Neuron (in vitro differentiated cells): ENCODE measurements at regions not wholly inside any gene's neighbourhood (a gene's known extent, or its start where the extent isn't known, plus 50 kb on each side); places are given as distances from the start of the nearest gene placed in this dataset.

Source experiments
- H2AFZ ChIP-seq: one replicate; pipeline ENCODE4 v1.6.1; 2013; ENCODE audit warnings: low read depth, mild to moderate bottlenecking, inconsistent platforms, low read length, moderate library complexity
- H3K27me3 ChIP-seq: one replicate; pipeline ENCODE4 v1.6.1; 2013; ENCODE audit warnings: low read length; ENCODE audit not compliant: insufficient read depth
- H3K36me3 ChIP-seq: one replicate; pipeline ENCODE4 v1.6.1; 2013; ENCODE audit warnings: low read length; ENCODE audit not compliant: insufficient read depth
- H3K4me1 ChIP-seq: one replicate; pipeline ENCODE4 v1.6.1; 2013; ENCODE audit warnings: low read length; ENCODE audit not compliant: insufficient read depth
- H3K4me3 ChIP-seq: 2 replicates; pipeline ENCODE4 v1.5.1; 2013; ENCODE audit warnings: mild to moderate bottlenecking, low read length, moderate library complexity
- H3K9me3 ChIP-seq: one replicate; pipeline ENCODE4 v1.6.1; 2013; ENCODE audit warnings: low read length

- no peaks in the 10 kb centered on the region for H3K9me3 ChIP-seq
- no peaks in the 10 kb centered on the region for H3K27me3 ChIP-seq
- H3K4me1 ChIP-seq: no peaks in the 10 kb centered on the region
- H3K4me3 ChIP-seq: no peak overlapping the region
- no peak overlapping the region for H2AFZ ChIP-seq
- H3K36me3 ChIP-seq: no peaks in the 10 kb centered on the region
Observed at GRCh38 chr2:106606652-106607051, 119.5 kb downstream of the CD8B2 start.

GRCh38 chr2:106607371-106607770 is 120.2 kb downstream of the CD8B2 start:
- Histone ChIP-seq H3K36me3 (no peaks in the 10 kb centered on the region), H3K27me3 (no peaks in the 10 kb centered on the region), H3K4me3 (no peak overlapping the region), H2AFZ (no peak overlapping the region), H3K9me3 (no peaks in the 10 kb centered on the region), H3K4me1 (no peaks in the 10 kb centered on the region)

GRCh38 chr2:106609780-106610179 is 122.6 kb downstream of the CD8B2 start:
- no peaks in the 10 kb centered on the region for H3K36me3 ChIP-seq
- H2AFZ ChIP-seq: no peak overlapping the region
- H3K4me3 ChIP-seq: no peak overlapping the region
- H3K27me3 ChIP-seq: no peaks in the 10 kb centered on the region
- H3K9me3 ChIP-seq: no peaks in the 10 kb centered on the region
- no peaks in the 10 kb centered on the region for H3K4me1 ChIP-seq

- Histone ChIP-seq H3K27me3 (no peaks in the 10 kb centered on the region), H3K9me3 (no peaks in the 10 kb centered on the region), H3K4me3 (no peak overlapping the region), H2AFZ (no peak overlapping the region), H3K4me1 (peaks cover 4% of the 10 kb centered on the region), H3K36me3 (no peaks in the 10 kb centered on the region)
Observed at GRCh38 chr2:106614511-106615291, 127.5 kb downstream of the CD8B2 start.

- H3K9me3 ChIP-seq: no peaks in the 10 kb centered on the region
- no peaks in the 10 kb centered on the region for H3K36me3 ChIP-seq
- H3K4me3 ChIP-seq: no peak overlapping the region
- H3K4me1 ChIP-seq: peaks cover 4% of the 10 kb centered on the region
- H3K27me3 ChIP-seq: no peaks in the 10 kb centered on the region
- H2AFZ ChIP-seq: no peak overlapping the region
Observed at GRCh38 chr2:106618614-106619013, 131.4 kb downstream of the CD8B2 start.

- H2AFZ ChIP-seq: no peak overlapping the region
- H3K9me3 ChIP-seq: no peaks in the 10 kb centered on the region
- H3K27me3 ChIP-seq: no peaks in the 10 kb centered on the region
- no peak overlapping the region for H3K4me3 ChIP-seq
- no peaks in the 10 kb centered on the region for H3K36me3 ChIP-seq
- peaks cover 4% of the 10 kb centered on the region for H3K4me1 ChIP-seq
Observed at GRCh38 chr2:106623456-106623855, 136.3 kb downstream of the CD8B2 start.

GRCh38 chr2:106624787-106625380 is 137.7 kb downstream of the CD8B2 start:
- Histone ChIP-seq H2AFZ (no peak overlapping the region), H3K36me3 (no peaks in the 10 kb centered on the region), H3K4me3 (no peak overlapping the region), H3K9me3 (no peaks in the 10 kb centered on the region), H3K4me1 (no peaks in the 10 kb centered on the region), H3K27me3 (no peaks in the 10 kb centered on the region)

GRCh38 chr2:106628377-106628776 is 141.2 kb downstream of the CD8B2 start:
- no peaks in the 10 kb centered on the region for H3K36me3 ChIP-seq
- H3K4me1 ChIP-seq: no peaks in the 10 kb centered on the region
- no peaks in the 10 kb centered on the region for H3K9me3 ChIP-seq
- no peaks in the 10 kb centered on the region for H3K27me3 ChIP-seq
- H2AFZ ChIP-seq: no peak overlapping the region
- H3K4me3 ChIP-seq: no peak overlapping the region

- no peaks in the 10 kb centered on the region for H3K36me3 ChIP-seq
- no peaks in the 10 kb centered on the region for H3K4me1 ChIP-seq
- H3K9me3 ChIP-seq: no peaks in the 10 kb centered on the region
- H2AFZ ChIP-seq: no peak overlapping the region
- no peak overlapping the region for H3K4me3 ChIP-seq
- no peaks in the 10 kb centered on the region for H3K27me3 ChIP-seq
Observed at GRCh38 chr2:106629981-106630380, 142.8 kb downstream of the CD8B2 start.

- Histone ChIP-seq H2AFZ (no peak overlapping the region), H3K36me3 (no peaks in the 10 kb centered on the region), H3K4me1 (no peaks in the 10 kb centered on the region), H3K9me3 (no peaks in the 10 kb centered on the region), H3K4me3 (no peak overlapping the region), H3K27me3 (no peaks in the 10 kb centered on the region)
Observed at GRCh38 chr2:106631281-106631680, 144.1 kb downstream of the CD8B2 start.

- Histone ChIP-seq H3K36me3 (no peaks in the 10 kb centered on the region), H3K4me1 (no peaks in the 10 kb centered on the region), H3K4me3 (no peak overlapping the region), H3K27me3 (no peaks in the 10 kb centered on the region), H3K9me3 (no peaks in the 10 kb centered on the region), H2AFZ (no peak overlapping the region)
Observed at GRCh38 chr2:106638043-106638442, 150.9 kb downstream of the CD8B2 start.

GRCh38 chr2:106638580-106638979 is 151.4 kb downstream of the CD8B2 start:
- no peaks in the 10 kb centered on the region for H3K27me3 ChIP-seq
- no peak overlapping the region for H3K4me3 ChIP-seq
- H3K36me3 ChIP-seq: no peaks in the 10 kb centered on the region
- H3K4me1 ChIP-seq: no peaks in the 10 kb centered on the region
- no peaks in the 10 kb centered on the region for H3K9me3 ChIP-seq
- H2AFZ ChIP-seq: no peak overlapping the region

- Histone ChIP-seq H3K4me3 (no peak overlapping the region), H3K9me3 (no peaks in the 10 kb centered on the region), H3K36me3 (no peaks in the 10 kb centered on the region), H2AFZ (no peak overlapping the region), H3K27me3 (no peaks in the 10 kb centered on the region), H3K4me1 (no peaks in the 10 kb centered on the region)
Observed at GRCh38 chr2:106642679-106643078, 155.5 kb downstream of the CD8B2 start.

GRCh38 chr2:106644623-106645022 is 157.5 kb downstream of the CD8B2 start:
- Histone ChIP-seq H3K4me3 (no peak overlapping the region), H3K36me3 (no peaks in the 10 kb centered on the region), H2AFZ (no peak overlapping the region), H3K27me3 (no peaks in the 10 kb centered on the region), H3K9me3 (no peaks in the 10 kb centered on the region), H3K4me1 (no peaks in the 10 kb centered on the region)
